GM21360 (cell line): ENCODE measurements at regions not wholly inside any gene's neighbourhood (a gene's known extent, or its start where the extent isn't known, plus 50 kb on each side); places are given as distances from the start of the nearest gene placed in this dataset.

Experiments used
- ATAC-seq: cut with Tn5 transposase; IDR thresholded peaks from one replicate; pipeline ENCODE4 v1.9.1; 2021; ENCODE audit warnings: mild to moderate bottlenecking, moderate library complexity; ENCODE audit not compliant: unreplicated experiment

GRCh38 chr5:164735334-164735733 is 1229.9 kb downstream of the MAT2B start:
- ATAC-seq = no peak

GRCh38 chr5:164741376-164741775 is 1236.0 kb downstream of the MAT2B start:
- ATAC-seq = no peak

GRCh38 chr5:164742025-164742424 is 1236.6 kb downstream of the MAT2B start:
- peak; percentile 71 for ATAC-seq

GRCh38 chr5:164746723-164747122 is 1241.3 kb downstream of the MAT2B start:
- no peak for ATAC-seq

- ATAC-seq = no peak
Measured at GRCh38 chr5:164747371-164747770, 1242.0 kb downstream of the MAT2B start.

GRCh38 chr5:164748861-164749260 is 1243.4 kb downstream of the MAT2B start:
- ATAC-seq = peak; percentile 54

- ATAC-seq = no peak
Measured at GRCh38 chr5:164753434-164753833, 1248.0 kb downstream of the MAT2B start.

GRCh38 chr5:164763206-164763605 is 1257.8 kb downstream of the MAT2B start:
- no peak for ATAC-seq

GRCh38 chr5:164772122-164772521 is 1266.7 kb downstream of the MAT2B start:
- ATAC-seq = no peak

GRCh38 chr5:164784230-164784629 is 1278.8 kb downstream of the MAT2B start:
- ATAC-seq = no peak

- no peak for ATAC-seq
Measured at GRCh38 chr5:164798110-164798509, 1292.7 kb downstream of the MAT2B start.

- no peak for ATAC-seq
Measured at GRCh38 chr5:164799391-164799790, 1294.0 kb downstream of the MAT2B start.

GRCh38 chr5:164801910-164802309 is 1296.5 kb downstream of the MAT2B start:
- no peak for ATAC-seq

- peak; percentile 83 for ATAC-seq
Measured at GRCh38 chr5:164809821-164810220, 1304.4 kb downstream of the MAT2B start.

GRCh38 chr5:164818445-164818844 is 1313.0 kb downstream of the MAT2B start:
- no peak for ATAC-seq

- no peak for ATAC-seq
Measured at GRCh38 chr5:164824671-164825070, 1319.3 kb downstream of the MAT2B start.

GRCh38 chr5:164832516-164832915 is 1327.1 kb downstream of the MAT2B start:
- ATAC-seq = no peak

GRCh38 chr5:164844348-164844747 is 1338.9 kb downstream of the MAT2B start:
- no peak for ATAC-seq

GRCh38 chr5:164860896-164861295 is 1355.5 kb downstream of the MAT2B start:
- ATAC-seq = no peak

- no peak for ATAC-seq
Measured at GRCh38 chr5:164861610-164862009, 1356.2 kb downstream of the MAT2B start.

- ATAC-seq = no peak
Measured at GRCh38 chr5:164868761-164869160, 1363.3 kb downstream of the MAT2B start.

- no peak for ATAC-seq
Measured at GRCh38 chr5:164869325-164869724, 1363.9 kb downstream of the MAT2B start.

GRCh38 chr5:164876793-164877192 is 1371.4 kb downstream of the MAT2B start:
- ATAC-seq = no peak

- no peak for ATAC-seq
Measured at GRCh38 chr5:164881442-164881841, 1376.0 kb downstream of the MAT2B start.
